CD8-positive, alpha-beta memory T cell (primary cell): ENCODE measurements at regions not wholly inside any gene's neighbourhood (a gene's known extent, or its start where the extent isn't known, plus 50 kb on each side); places are given as distances from the start of the nearest gene placed in this dataset.

ENCODE experiments used
- CTCF ChIA-PET: fragments of 350-600 bp; sonication (Branson Sonifier 250); formaldehyde crosslinking; loops from one replicate; lab custom pipeline; 2021; ENCODE audit warnings: antibody characterized with exemption; lab: Charles Lee
- POLR2A ChIA-PET: fragments of 350-600 bp; sonication (Branson Sonifier 250); formaldehyde crosslinking; loops from one replicate; lab custom pipeline; 2021; ENCODE audit warnings: antibody characterized with exemption; lab: Charles Lee
- DNase-seq, 5 donors: peaks; one replicate each; pipeline versions ENCODE4 v3.0.0 to v3.0.0-alpha.2; 2020 to 2022; ENCODE audit warnings: mixed read lengths in 1 of 5
- H3K27ac ChIP-seq: one replicate; pipeline ENCODE4 v1.7.0; 2013; ENCODE audit warnings: low read depth, mild to moderate bottlenecking, low read length, moderate library complexity
- H3K27me3 ChIP-seq: 2 replicates; pipeline ENCODE4 v1.7.0; 2013; ENCODE audit warnings: low read length, mild to moderate bottlenecking; ENCODE audit not compliant: insufficient read depth, poor library complexity, severe bottlenecking
- H3K36me3 ChIP-seq: 2 replicates; pipeline ENCODE4 v1.7.0; 2013; ENCODE audit warnings: mild to moderate bottlenecking, low read length, moderate library complexity; ENCODE audit not compliant: insufficient read depth
- H3K4me1 ChIP-seq: 2 replicates; pipeline ENCODE4 v1.7.0; 2013; ENCODE audit warnings: mild to moderate bottlenecking, low read length, moderate library complexity; ENCODE audit not compliant: insufficient read depth
- H3K4me3 ChIP-seq: 2 replicates; pipeline ENCODE4 v1.7.0; 2013; ENCODE audit warnings: mild to moderate bottlenecking, low read length
- H3K9me3 ChIP-seq: 2 replicates; pipeline ENCODE4 v1.7.0; 2013; ENCODE audit warnings: mild to moderate bottlenecking, low read length
- H3K27ac Mint-ChIP-seq, 8 donors: one replicate each; pipeline ENCODE4 v1.8.0; 2020 to 2021; ENCODE audit warnings: mixed read lengths in 8 of 8, mild to moderate bottlenecking in 6 of 8, inconsistent platforms in 3 of 8, moderate library complexity in 3 of 8
- H3K27me3 Mint-ChIP-seq, 2 donors: one replicate each; pipeline ENCODE4 v1.8.0; 2020 to 2021; ENCODE audit warnings: mixed read lengths in 2 of 2, mild to moderate bottlenecking in 1 of 2, moderate library complexity in 1 of 2
- H3K36me3 Mint-ChIP-seq, 3 donors: one replicate each; pipeline ENCODE4 v1.8.0; 2020 to 2021; ENCODE audit warnings: mixed read lengths in 3 of 3, inconsistent platforms in 1 of 3, mild to moderate bottlenecking in 1 of 3
- H3K4me1 Mint-ChIP-seq, 3 donors: one replicate each; pipeline ENCODE4 v1.8.0; 2020 to 2021; ENCODE audit warnings: mixed read lengths in 3 of 3, inconsistent platforms in 1 of 3, mild to moderate bottlenecking in 1 of 3
- H3K4me3 Mint-ChIP-seq, 7 donors: one replicate each; pipeline ENCODE4 v1.8.0; 2020 to 2021; ENCODE audit warnings: mixed read lengths in 7 of 7, mild to moderate bottlenecking in 6 of 7, moderate library complexity in 4 of 7, inconsistent platforms in 2 of 7
- H3K9me3 Mint-ChIP-seq, 5 donors: one replicate each; pipeline ENCODE4 v1.8.0; 2020 to 2022; ENCODE audit warnings: mixed read lengths in 5 of 5, mild to moderate bottlenecking in 3 of 5, moderate library complexity in 2 of 5, inconsistent platforms in 1 of 5

- Histone ChIP-seq H3K4me3 (no peak overlapping the region), H3K27ac (no peak overlapping the region), H3K27me3 (no peaks in the 10 kb centered on the region), H3K4me1 (no peaks in the 10 kb centered on the region), H3K36me3 (no peaks in the 10 kb centered on the region), H3K9me3 (no peaks in the 10 kb centered on the region)
- peaks cover 5 to 8% (median 6%) of the 10 kb centered on the region in 5 donors for H3K9me3 Mint-ChIP-seq
- POLR2A ChIA-PET = no interaction called here
- H3K27ac Mint-ChIP-seq = no peak overlapping the region
- no peaks in the 10 kb centered on the region for H3K36me3 Mint-ChIP-seq
- peaks cover 0 to 3% of the 10 kb centered on the region in 2 donors for H3K27me3 Mint-ChIP-seq
- H3K4me3 Mint-ChIP-seq = no peak overlapping the region
- no peaks in the 10 kb centered on the region for H3K4me1 Mint-ChIP-seq
- CTCF ChIA-PET = interaction anchor here (1.3 kb wide), 1 partner anchor 19 kb away, joined by 3 read pairs; no protein-coding TSS in a partner anchor
- DNase-seq = no peak
Measured at GRCh38 chr14:87231336-87232026, 761.5 kb downstream of the GALC start.

- Histone ChIP-seq H3K9me3 (no peaks in the 10 kb centered on the region), H3K27me3 (no peaks in the 10 kb centered on the region), H3K4me3 (no peak overlapping the region), H3K4me1 (no peaks in the 10 kb centered on the region), H3K27ac (no peak overlapping the region), H3K36me3 (no peaks in the 10 kb centered on the region)
- peaks cover 2 to 8% (median 6%) of the 10 kb centered on the region in 5 donors for H3K9me3 Mint-ChIP-seq
- H3K27ac Mint-ChIP-seq = no peak overlapping the region
- DNase-seq = no peak
- H3K4me3 Mint-ChIP-seq = no peak overlapping the region
- H3K4me1 Mint-ChIP-seq = no peaks in the 10 kb centered on the region
- CTCF ChIA-PET = interaction anchor here (0.8 to 1.3 kb wide), 2 partner anchors 20 to 675 kb away, joined by 3 read pairs; no protein-coding TSS in a partner anchor
- peaks cover 0 to 2% of the 10 kb centered on the region in 2 donors for H3K27me3 Mint-ChIP-seq
- POLR2A ChIA-PET = no interaction called here
- H3K36me3 Mint-ChIP-seq = no peaks in the 10 kb centered on the region
Measured at GRCh38 chr14:87230726-87231125, 762.3 kb downstream of the GALC start.

GRCh38 chr14:87229131-87229530, 763.9 kb downstream of the GALC start:
- Histone ChIP-seq H3K27ac (no peak overlapping the region), H3K4me3 (no peak overlapping the region), H3K27me3 (no peaks in the 10 kb centered on the region), H3K9me3 (no peaks in the 10 kb centered on the region), H3K36me3 (no peaks in the 10 kb centered on the region), H3K4me1 (no peaks in the 10 kb centered on the region)
- Mint-ChIP-seq H3K4me1 (no peaks in the 10 kb centered on the region), H3K9me3 (peaks cover 0 to 8% (median 3%) of the 10 kb centered on the region in 5 donors), H3K27me3 (peaks cover 0 to 2% of the 10 kb centered on the region in 2 donors), H3K36me3 (no peaks in the 10 kb centered on the region), H3K27ac (no peak overlapping the region), H3K4me3 (no peak overlapping the region)
- ChIA-PET POLR2A (no interaction called here), CTCF (no interaction called here)
- DNase-seq = no peak

DNA sequence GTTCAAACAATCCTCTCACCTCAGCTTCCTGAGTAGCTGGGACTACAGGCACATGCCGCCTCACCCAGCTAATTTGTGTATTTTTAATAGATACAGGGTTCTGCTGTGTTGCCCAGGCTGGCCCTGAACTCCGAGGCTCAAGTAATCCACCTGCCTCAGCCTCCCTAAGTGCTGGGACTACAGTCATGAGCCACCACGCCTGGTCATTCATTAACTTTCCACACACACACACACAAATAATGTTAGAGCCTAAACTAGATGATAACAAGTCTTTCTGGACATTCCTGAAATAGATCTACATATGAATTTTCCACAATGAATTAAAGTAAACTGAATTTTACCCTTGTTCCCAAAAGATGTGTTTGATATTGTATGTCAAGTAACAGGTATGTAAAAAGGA, 776.0 kb downstream of the GALC start:
- Mint-ChIP-seq H3K27me3 (peaks cover 0 to 3% of the 10 kb centered on the region in 2 donors), H3K4me1 (no peaks in the 10 kb centered on the region), H3K27ac (no peak overlapping the region), H3K4me3 (no peak overlapping the region), H3K9me3 (peaks cover 9 to 34% (median 15%) of the 10 kb centered on the region in 5 donors), H3K36me3 (no peaks in the 10 kb centered on the region)
- no peak overlapping the region for H3K27ac ChIP-seq
- ChIA-PET POLR2A (no interaction called here), CTCF (no interaction called here)
- H3K4me1 ChIP-seq = no peaks in the 10 kb centered on the region
- H3K4me3 ChIP-seq = no peak overlapping the region
- H3K36me3 ChIP-seq = no peaks in the 10 kb centered on the region
- H3K27me3 ChIP-seq = no peaks in the 10 kb centered on the region
- DNase-seq = no peak
- H3K9me3 ChIP-seq = no peaks in the 10 kb centered on the region

- H3K9me3 Mint-ChIP-seq = peaks cover 8 to 40% (median 9%) of the 10 kb centered on the region in 5 donors
- H3K27ac Mint-ChIP-seq = no peak overlapping the region
- no peaks in the 10 kb centered on the region for H3K4me1 Mint-ChIP-seq
- H3K36me3 Mint-ChIP-seq = no peaks in the 10 kb centered on the region
- DNase-seq = no peak
- CTCF ChIA-PET = no interaction called here
- Histone ChIP-seq H3K27ac (no peak overlapping the region), H3K4me3 (no peak overlapping the region), H3K9me3 (no peaks in the 10 kb centered on the region), H3K27me3 (no peaks in the 10 kb centered on the region), H3K4me1 (no peaks in the 10 kb centered on the region), H3K36me3 (no peaks in the 10 kb centered on the region)
- H3K27me3 Mint-ChIP-seq = peaks cover 0 to 3% of the 10 kb centered on the region in 2 donors
- no peak overlapping the region for H3K4me3 Mint-ChIP-seq
- POLR2A ChIA-PET = no interaction called here
Measured at GRCh38 chr14:87214558-87214957, 778.4 kb downstream of the GALC start.

DNA sequence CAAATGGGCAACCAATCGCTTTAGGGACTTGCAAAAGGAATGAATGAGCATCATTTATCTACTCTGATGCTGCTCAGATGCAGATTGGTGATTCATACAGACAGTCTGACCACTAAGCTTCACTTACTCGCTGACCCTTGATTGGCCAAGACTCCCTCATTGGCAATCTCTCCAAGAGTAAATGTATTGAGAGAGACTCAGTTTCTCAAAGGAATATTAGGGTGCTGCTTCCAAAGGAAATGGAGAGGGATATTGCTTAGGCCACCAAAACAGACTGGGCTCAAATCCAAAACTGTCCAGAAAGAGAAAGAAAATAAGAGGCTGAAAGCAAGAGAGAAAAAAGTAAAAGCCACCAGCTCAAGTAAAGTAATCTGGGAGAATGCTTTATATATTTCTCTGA, 785.2 kb downstream of the GALC start:
- H3K9me3 ChIP-seq = no peaks in the 10 kb centered on the region
- H3K27ac ChIP-seq = no peak overlapping the region
- H3K27me3 ChIP-seq = no peaks in the 10 kb centered on the region
- H3K4me3 ChIP-seq = no peak overlapping the region
- no peak for DNase-seq
- H3K4me3 Mint-ChIP-seq = no peak overlapping the region
- no peak overlapping the region for H3K27ac Mint-ChIP-seq
- no peaks in the 10 kb centered on the region for H3K4me1 Mint-ChIP-seq
- ChIA-PET CTCF (no interaction called here), POLR2A (no interaction called here)
- no peaks in the 10 kb centered on the region for H3K4me1 ChIP-seq
- H3K36me3 ChIP-seq = no peaks in the 10 kb centered on the region
- H3K36me3 Mint-ChIP-seq = no peaks in the 10 kb centered on the region
- H3K27me3 Mint-ChIP-seq = no peaks in the 10 kb centered on the region
- H3K9me3 Mint-ChIP-seq = peaks cover 2 to 47% (median 7%) of the 10 kb centered on the region in 5 donors

GRCh38 chr14:87205811-87206210, 787.2 kb downstream of the GALC start:
- POLR2A ChIA-PET = no interaction called here
- no peaks in the 10 kb centered on the region for H3K36me3 Mint-ChIP-seq

GRCh38 chr14:87203346-87203745, 789.6 kb downstream of the GALC start:
- H3K9me3 ChIP-seq = no peaks in the 10 kb centered on the region
- H3K36me3 ChIP-seq = no peaks in the 10 kb centered on the region
- no peaks in the 10 kb centered on the region for H3K4me1 Mint-ChIP-seq
- H3K36me3 Mint-ChIP-seq = no peaks in the 10 kb centered on the region
- no peak overlapping the region for H3K4me3 ChIP-seq
- H3K9me3 Mint-ChIP-seq = peaks cover 2 to 33% (median 10%) of the 10 kb centered on the region in 5 donors
- DNase-seq = no peak
- no peak overlapping the region for H3K4me3 Mint-ChIP-seq
- H3K27me3 Mint-ChIP-seq = no peaks in the 10 kb centered on the region
- POLR2A ChIA-PET = no interaction called here
- H3K27ac ChIP-seq = no peak overlapping the region
- H3K27ac Mint-ChIP-seq = no peak overlapping the region
- H3K4me1 ChIP-seq = no peaks in the 10 kb centered on the region
- CTCF ChIA-PET = no interaction called here
- H3K27me3 ChIP-seq = no peaks in the 10 kb centered on the region

More at GRCh38 chr14:87205811-87206210, 787.2 kb downstream of the GALC start:
- Mint-ChIP-seq H3K27ac (no peak overlapping the region), H3K9me3 (peaks cover 2 to 36% (median 7%) of the 10 kb centered on the region in 5 donors), H3K27me3 (no peaks in the 10 kb centered on the region), H3K4me3 (no peak overlapping the region), H3K4me1 (no peaks in the 10 kb centered on the region)
- Histone ChIP-seq H3K4me3 (no peak overlapping the region), H3K9me3 (no peaks in the 10 kb centered on the region), H3K27me3 (no peaks in the 10 kb centered on the region), H3K36me3 (no peaks in the 10 kb centered on the region), H3K4me1 (no peaks in the 10 kb centered on the region), H3K27ac (no peak overlapping the region)
- no peak for DNase-seq
- CTCF ChIA-PET = no interaction called here
